Fibroblast of mammary gland (primary cell): ENCODE measurements at regions not wholly inside any gene's neighbourhood (a gene's known extent, or its start where the extent isn't known, plus 50 kb on each side); places are given as distances from the start of the nearest gene placed in this dataset.
"Not testable (repeated sequence)": the region's sequence is repeated elsewhere in the genome, so short reads cannot be mapped to it uniquely, and the experiment has no call there.

Experiments used
- DNase-seq: peaks from one replicate; pipeline ENCODE4 v3.0.0-alpha.2; 2010; ENCODE audit warnings: low read depth
- H3K4me3 ChIP-seq: 2 replicates; pipeline ENCODE4 v1.5.1; 2011; ENCODE audit warnings: low read depth, mild to moderate bottlenecking, low read length, moderate library complexity; ENCODE audit not compliant: control insufficient read depth
- TF ChIP-seq, protein P1 (sequence below): conservative IDR thresholded peaks from 2 replicates; pipeline ENCODE4 v1.5.1; 2011; ENCODE audit warnings: low read depth, low read length, inconsistent platforms; ENCODE audit not compliant: control insufficient read depth, insufficient read depth

DNA sequence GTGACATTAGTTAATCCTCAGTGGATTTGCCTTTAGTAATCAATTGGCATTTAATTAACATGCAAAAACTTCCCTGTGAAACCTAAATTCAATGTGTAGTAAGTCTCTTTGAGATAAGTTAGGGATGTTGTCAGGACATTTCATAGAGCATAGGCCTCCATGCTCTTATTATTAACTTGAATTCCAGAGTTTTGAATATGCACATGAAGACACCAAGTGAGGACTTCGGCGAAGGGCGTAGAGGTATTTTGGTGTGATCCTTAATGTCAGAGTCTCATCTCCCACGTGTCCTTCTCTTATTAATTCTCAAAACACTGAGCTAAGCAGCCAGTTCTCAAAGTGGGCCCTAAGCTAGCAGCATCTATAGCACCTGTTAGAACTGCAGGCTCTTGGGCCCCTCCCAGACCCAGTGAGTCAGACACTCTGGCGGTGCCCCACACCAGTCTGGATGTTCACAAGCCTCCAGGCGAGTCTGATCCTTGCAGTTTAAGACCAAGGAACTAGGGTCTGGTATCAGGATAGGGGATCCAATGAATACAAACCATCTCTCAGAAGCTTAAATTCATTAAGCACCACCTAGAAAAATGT is 292.1 kb downstream of the QKI start:
- H3K4me3 ChIP-seq: no peak overlapping the region
- peak; percentile 6 for DNase-seq
- TF ChIP-seq, protein P1, sequence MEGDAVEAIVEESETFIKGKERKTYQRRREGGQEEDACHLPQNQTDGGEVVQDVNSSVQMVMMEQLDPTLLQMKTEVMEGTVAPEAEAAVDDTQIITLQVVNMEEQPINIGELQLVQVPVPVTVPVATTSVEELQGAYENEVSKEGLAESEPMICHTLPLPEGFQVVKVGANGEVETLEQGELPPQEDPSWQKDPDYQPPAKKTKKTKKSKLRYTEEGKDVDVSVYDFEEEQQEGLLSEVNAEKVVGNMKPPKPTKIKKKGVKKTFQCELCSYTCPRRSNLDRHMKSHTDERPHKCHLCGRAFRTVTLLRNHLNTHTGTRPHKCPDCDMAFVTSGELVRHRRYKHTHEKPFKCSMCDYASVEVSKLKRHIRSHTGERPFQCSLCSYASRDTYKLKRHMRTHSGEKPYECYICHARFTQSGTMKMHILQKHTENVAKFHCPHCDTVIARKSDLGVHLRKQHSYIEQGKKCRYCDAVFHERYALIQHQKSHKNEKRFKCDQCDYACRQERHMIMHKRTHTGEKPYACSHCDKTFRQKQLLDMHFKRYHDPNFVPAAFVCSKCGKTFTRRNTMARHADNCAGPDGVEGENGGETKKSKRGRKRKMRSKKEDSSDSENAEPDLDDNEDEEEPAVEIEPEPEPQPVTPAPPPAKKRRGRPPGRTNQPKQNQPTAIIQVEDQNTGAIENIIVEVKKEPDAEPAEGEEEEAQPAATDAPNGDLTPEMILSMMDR: no peak

DNA sequence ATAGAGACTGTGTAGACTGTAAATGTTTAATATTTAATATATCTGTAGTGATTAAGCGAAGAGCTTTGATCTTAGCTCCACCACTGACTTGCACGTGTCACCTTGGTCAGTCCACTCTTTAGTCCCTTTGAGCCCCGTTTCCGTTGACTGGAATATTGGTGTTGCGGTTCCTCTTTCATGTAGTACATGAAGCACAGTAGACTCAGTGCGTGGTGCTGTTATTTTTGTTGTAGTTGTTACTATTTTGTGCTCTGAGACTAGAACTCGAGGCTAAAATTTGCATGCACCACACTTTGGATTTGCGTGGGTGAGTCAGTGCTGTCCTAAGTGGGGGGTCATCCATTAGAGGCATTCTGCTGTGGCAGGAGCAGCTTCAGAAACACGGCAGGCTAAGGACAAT is 291.4 kb downstream of the QKI start:
- no peak for DNase-seq
- no peak overlapping the region for H3K4me3 ChIP-seq
- TF ChIP-seq, protein P1: no peak

DNA sequence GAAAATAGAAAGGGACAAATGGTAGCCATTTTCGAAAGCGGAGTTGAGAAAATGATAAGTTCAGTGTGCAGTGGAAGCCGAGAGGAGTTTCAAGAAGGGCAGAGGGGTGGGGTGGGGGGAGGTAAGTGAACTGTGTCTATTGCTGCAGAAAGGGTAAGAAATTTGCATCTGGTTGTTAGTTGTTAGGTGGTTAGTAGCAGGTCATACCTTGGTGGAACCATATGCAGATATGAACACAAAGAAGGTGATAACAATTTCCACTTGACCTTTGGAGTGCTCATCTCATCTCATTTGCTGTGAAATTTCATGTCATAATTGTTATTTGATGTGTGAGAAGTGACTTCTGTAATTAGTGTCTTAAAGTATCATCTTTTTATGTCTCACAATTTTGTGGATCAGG is 288.2 kb downstream of the QKI start:
- TF ChIP-seq, protein P1: no peak
- H3K4me3 ChIP-seq: no peak overlapping the region
- no peak for DNase-seq

DNA sequence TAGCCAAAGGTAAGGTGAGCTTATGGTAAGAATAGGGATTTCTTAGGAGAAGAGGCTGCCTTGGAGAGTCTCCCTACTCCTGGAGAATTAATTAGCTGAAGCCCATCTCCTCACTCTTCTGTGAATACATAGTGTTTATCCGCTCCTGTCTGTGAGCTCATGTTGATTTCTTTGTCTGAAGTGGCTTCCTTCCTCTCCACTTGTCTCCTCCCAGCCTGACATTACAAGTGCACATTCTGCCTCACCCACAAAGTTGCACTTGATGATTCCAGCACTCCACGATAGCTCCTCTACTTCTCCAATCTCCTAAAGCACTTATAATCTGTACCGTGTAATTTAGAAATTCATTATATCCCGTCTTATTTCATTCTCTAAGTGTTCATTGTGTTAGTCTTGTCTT is 287.2 kb downstream of the QKI start:
- TF ChIP-seq, protein P1: no peak
- no peak for DNase-seq

DNA sequence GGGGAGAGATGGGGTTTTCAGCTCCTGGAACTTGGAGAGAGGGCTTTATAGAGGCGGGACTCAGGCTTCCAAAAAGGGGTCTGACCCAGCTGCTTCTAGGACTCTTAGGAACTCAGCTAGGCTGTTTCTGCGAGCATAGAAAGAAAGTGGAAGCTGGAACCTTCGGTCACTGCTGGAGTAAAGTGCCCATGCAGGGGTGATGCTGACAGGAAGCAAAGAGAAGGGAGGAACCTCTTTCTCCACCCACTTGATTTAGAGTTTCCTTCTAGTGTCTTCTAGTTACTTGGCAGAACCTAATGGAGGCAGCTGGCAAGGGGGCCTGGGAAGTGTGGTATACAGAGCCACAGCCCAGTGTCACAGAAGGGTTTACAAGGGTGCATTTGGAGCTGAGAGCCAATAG is 283.6 kb downstream of the QKI start:
- DNase-seq: no peak
- TF ChIP-seq, protein P1: no peak
- no peak overlapping the region for H3K4me3 ChIP-seq

More for the DNA sequence above, 287.2 kb downstream of the QKI start:
- no peak overlapping the region for H3K4me3 ChIP-seq

DNA sequence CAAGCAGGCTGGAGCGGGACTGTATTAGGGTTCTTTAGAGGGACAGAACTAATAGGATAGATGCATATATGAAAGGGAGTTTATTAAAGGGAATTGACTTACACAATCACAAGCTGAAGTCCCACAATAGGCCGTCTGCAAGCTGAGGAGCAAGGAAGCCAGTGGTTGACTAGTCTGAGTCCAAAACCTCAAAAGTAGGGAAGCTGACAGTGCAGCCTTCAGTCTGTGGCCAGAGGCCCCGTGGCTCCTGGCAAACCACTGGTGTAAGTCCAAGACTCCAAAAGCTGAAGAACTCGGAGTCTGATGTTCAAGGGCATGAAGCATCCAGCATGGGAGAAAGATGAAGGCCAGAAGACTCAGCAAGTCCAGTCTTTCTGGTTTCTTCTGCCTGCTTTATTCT is 281.8 kb downstream of the QKI start:
- DNase-seq, H3K4me3 ChIP-seq: not testable (repeated sequence)

DNA sequence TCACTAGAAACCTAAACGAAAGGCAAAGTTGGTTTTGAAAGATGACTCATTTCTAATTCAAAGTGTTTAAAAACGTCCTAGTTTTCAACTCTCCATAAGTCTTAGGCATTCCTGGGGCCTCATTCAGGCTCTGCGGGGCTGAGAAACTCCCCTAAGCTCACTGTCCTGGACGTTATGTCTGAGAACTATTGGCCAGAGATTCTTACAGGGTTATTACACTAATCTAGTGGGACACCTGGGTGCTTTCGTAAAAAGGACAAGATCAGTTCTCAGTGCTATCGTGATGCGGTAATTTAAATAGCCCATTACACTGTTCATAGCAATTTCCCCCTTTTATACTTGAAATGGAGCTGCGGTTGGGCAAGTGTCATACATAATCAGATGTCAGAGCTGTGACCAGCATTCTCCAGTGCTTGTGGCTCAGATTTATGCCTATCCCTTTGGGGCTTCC is 280.9 kb downstream of the QKI start:
- DNase-seq: no peak
- TF ChIP-seq, protein P1: no peak
- no peak overlapping the region for H3K4me3 ChIP-seq
